Mesothelial cell of epicardium (in vitro differentiated cells): ENCODE measurements at regions not wholly inside any gene's neighbourhood (a gene's known extent, or its start where the extent isn't known, plus 50 kb on each side); places are given as distances from the start of the nearest gene placed in this dataset.

ENCODE experiments used
- DNase-seq, 2 experiments: peaks; one replicate each; pipeline ENCODE4 v3.0.0; 2021; ENCODE audit warnings: low spot score in 2 of 2; ENCODE audit not compliant: unreplicated experiment in 2 of 2
- H3K27ac Mint-ChIP-seq: 2 replicates; pipeline ENCODE4 v1.8.0; 2021; ENCODE audit warnings: mixed read lengths
- H3K27me3 Mint-ChIP-seq: 2 replicates; pipeline ENCODE4 v1.8.0; 2021; ENCODE audit warnings: low read depth, mixed read lengths
- H3K36me3 Mint-ChIP-seq: 2 replicates; pipeline ENCODE4 v1.8.0; 2021; ENCODE audit warnings: mixed read lengths
- H3K4me1 Mint-ChIP-seq: 2 replicates; pipeline ENCODE4 v1.8.0; 2021; ENCODE audit warnings: mixed read lengths
- H3K4me3 Mint-ChIP-seq: 2 replicates; pipeline ENCODE4 v1.8.0; 2021; ENCODE audit warnings: mild to moderate bottlenecking, moderate library complexity, mixed read lengths
- H3K9me3 Mint-ChIP-seq: 2 replicates; pipeline ENCODE4 v1.8.0; 2021; ENCODE audit warnings: mixed read lengths
- TF ChIP-seq, protein P1 (sequence below): fragments of 200-600 bp; sonication (generic); IDR thresholded peaks from one replicate; pipeline ENCODE4 v1.5.0; 2021; ENCODE audit warnings: antibody characterized with exemption; ENCODE audit not compliant: unreplicated experiment

DNA sequence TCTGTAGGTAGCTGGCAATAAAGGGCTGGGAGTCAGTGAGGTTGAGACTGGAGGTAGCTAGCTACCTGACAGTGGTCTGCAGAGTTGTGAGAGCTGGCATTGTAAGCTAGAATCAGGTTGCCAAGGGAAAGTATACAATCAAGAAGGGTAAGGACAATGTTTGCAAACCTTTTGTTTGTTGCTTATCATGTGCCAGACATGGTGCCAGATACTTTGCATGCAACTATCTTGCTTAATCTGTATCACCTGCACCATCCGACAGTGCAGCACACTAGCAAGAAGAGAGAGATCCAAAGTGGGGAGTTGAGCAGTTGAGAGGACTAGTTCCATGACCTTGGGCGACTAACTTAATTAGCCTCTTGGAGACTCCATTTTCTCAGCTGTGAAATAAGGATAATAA, 236.4 kb downstream of the PDCD6IP start:
- Mint-ChIP-seq H3K36me3 (no peaks in the 10 kb centered on the region), H3K4me3 (no peak overlapping the region), H3K27me3 (no peaks in the 10 kb centered on the region), H3K27ac (no peak overlapping the region), H3K4me1 (no peaks in the 10 kb centered on the region), H3K9me3 (peaks cover 5% of the 10 kb centered on the region)
- TF ChIP-seq, protein P1, sequence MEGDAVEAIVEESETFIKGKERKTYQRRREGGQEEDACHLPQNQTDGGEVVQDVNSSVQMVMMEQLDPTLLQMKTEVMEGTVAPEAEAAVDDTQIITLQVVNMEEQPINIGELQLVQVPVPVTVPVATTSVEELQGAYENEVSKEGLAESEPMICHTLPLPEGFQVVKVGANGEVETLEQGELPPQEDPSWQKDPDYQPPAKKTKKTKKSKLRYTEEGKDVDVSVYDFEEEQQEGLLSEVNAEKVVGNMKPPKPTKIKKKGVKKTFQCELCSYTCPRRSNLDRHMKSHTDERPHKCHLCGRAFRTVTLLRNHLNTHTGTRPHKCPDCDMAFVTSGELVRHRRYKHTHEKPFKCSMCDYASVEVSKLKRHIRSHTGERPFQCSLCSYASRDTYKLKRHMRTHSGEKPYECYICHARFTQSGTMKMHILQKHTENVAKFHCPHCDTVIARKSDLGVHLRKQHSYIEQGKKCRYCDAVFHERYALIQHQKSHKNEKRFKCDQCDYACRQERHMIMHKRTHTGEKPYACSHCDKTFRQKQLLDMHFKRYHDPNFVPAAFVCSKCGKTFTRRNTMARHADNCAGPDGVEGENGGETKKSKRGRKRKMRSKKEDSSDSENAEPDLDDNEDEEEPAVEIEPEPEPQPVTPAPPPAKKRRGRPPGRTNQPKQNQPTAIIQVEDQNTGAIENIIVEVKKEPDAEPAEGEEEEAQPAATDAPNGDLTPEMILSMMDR, result no peak
- no peak for DNase-seq

DNA sequence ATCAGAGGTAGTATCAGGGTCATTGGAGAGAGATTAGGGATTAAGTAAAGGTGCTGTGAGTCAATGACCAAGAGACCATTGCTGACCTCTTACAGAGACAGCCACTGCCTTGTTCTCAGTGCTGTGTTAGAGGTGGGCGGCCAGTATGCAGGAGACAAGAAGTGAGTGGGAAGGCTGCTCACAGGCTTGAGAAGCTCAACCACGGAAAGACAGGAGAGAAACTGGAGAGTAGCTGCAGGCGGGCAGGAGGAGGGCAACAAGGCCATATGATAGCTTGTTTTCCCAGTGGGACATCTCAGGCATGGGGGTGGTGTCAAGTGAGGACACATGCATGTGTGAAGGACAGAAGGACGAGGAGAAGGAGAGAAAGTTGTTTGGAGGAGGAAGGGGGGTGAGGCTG, 237.3 kb downstream of the PDCD6IP start:
- H3K27me3 Mint-ChIP-seq, result peaks cover 2% of the 10 kb centered on the region
- peaks cover 5% of the 10 kb centered on the region for H3K9me3 Mint-ChIP-seq
- no peaks in the 10 kb centered on the region for H3K36me3 Mint-ChIP-seq
- H3K4me3 Mint-ChIP-seq, result no peak overlapping the region
- H3K27ac Mint-ChIP-seq, result no peak overlapping the region
- no peaks in the 10 kb centered on the region for H3K4me1 Mint-ChIP-seq
- TF ChIP-seq, protein P1, result no peak
- DNase-seq, result no peak

DNA sequence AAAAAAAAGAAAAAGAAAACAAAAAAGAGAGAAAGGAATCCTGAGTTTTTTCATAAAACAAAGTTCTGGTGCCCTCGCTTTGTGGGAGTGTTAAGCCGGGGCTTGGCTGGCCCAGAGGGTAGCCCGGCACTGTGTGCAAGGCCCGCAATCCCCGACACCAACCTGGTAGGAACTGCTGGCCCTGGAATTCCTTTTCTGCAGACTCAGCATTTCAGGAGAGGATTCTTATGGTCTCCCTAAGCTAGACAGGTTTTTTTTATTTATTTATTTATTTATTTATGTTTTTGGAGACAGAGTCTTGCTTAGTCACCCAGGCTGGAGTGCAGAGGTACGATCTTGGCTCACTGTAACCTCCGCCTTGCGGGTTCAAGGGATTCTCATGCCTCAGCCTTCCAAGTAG, 238.8 kb downstream of the PDCD6IP start:
- Mint-ChIP-seq H3K36me3 (no peaks in the 10 kb centered on the region), H3K27ac (no peak overlapping the region), H3K4me3 (no peak overlapping the region), H3K27me3 (peaks cover 2% of the 10 kb centered on the region), H3K4me1 (no peaks in the 10 kb centered on the region), H3K9me3 (no peaks in the 10 kb centered on the region)
- TF ChIP-seq, protein P1, result no peak
- no peak for DNase-seq

GRCh38 chr3:34038131-34038530, 239.7 kb downstream of the PDCD6IP start:
- Mint-ChIP-seq H3K36me3 (no peaks in the 10 kb centered on the region), H3K4me1 (no peaks in the 10 kb centered on the region), H3K4me3 (no peak overlapping the region), H3K27ac (no peak overlapping the region), H3K9me3 (no peaks in the 10 kb centered on the region), H3K27me3 (peaks cover 2% of the 10 kb centered on the region)
- DNase-seq, result no peak
- TF ChIP-seq, protein P1, result no peak

GRCh38 chr3:34046154-34046553, 247.7 kb downstream of the PDCD6IP start:
- Mint-ChIP-seq H3K36me3 (no peaks in the 10 kb centered on the region), H3K27me3 (peaks cover 4% of the 10 kb centered on the region), H3K4me1 (peaks cover 3% of the 10 kb centered on the region), H3K27ac (no peak overlapping the region), H3K9me3 (peaks cover 3% of the 10 kb centered on the region), H3K4me3 (no peak overlapping the region)
- no peak for DNase-seq
- TF ChIP-seq, protein P1, result no peak

DNA sequence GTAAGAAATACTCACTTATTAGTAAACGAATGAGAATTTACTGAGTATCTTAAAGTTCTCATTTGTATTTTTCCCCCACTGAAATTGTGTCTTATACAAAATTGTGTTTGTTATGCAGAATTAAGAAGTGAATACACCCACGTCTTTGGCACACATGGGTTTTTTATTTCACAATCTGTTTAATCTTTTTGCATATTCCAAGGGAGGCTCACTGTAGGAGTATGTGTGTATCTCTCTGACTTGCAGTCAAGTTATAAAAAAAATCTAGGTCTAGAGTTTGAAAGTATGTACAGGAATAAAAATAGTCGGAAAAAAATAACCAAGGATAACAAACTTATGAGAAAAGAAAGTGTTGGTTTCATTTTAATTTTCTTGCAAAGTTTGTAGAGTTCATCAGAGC, 255.2 kb downstream of the PDCD6IP start:
- TF ChIP-seq, protein P1, result no peak
- H3K9me3 Mint-ChIP-seq, result peaks cover 3% of the 10 kb centered on the region
- no peak overlapping the region for H3K27ac Mint-ChIP-seq
- no peaks in the 10 kb centered on the region for H3K36me3 Mint-ChIP-seq
- no peak overlapping the region for H3K4me3 Mint-ChIP-seq
- no peaks in the 10 kb centered on the region for H3K4me1 Mint-ChIP-seq
- no peaks in the 10 kb centered on the region for H3K27me3 Mint-ChIP-seq
- no peak for DNase-seq
